HCT116 (cell line): ENCODE measurements at regions not wholly inside any gene's neighbourhood (a gene's known extent, or its start where the extent isn't known, plus 50 kb on each side); places are given as distances from the start of the nearest gene placed in this dataset.

Experiments
- ATAC-seq: fragments of 200-7000 bp; cut with Tn5 transposase; 2 replicates; pipeline ENCODE4 v1.9.1; 2020; ENCODE audit warnings: mild to moderate bottlenecking, moderate library complexity
- BruUV-seq: library from RNA; stranded (reverse); fragments of 400-500 nt; replicated peaks from 2 replicates; lab custom pipeline; 2021; lab: Mats Ljungman, UMichigan
- CTCF ChIA-PET: fragments of 300-600 bp; sonication (Branson Sonifier 250); formaldehyde crosslinking; loops from one replicate; lab custom pipeline; 2021; ENCODE audit warnings: antibody characterized with exemption; lab: Charles Lee
- POLR2A ChIA-PET: fragments of 300-600, 350-600 bp; sonication (Branson Sonifier 250); formaldehyde crosslinking; loops from one replicate; lab custom pipeline; 2021; ENCODE audit warnings: antibody characterized with exemption; lab: Charles Lee
- RAD21 ChIA-PET, 2 experiments: fragments of 300-600 bp; sonication (Branson Sonifier 250); formaldehyde crosslinking; loops; one replicate each; lab custom pipeline; 2023; ENCODE audit warnings: low total read pairs in 2 of 2; ENCODE audit not compliant: uncharacterized antibody in 2 of 2, unreplicated experiment in 2 of 2, low non-redundant PET in 1 of 2; lab: Charles Lee
- DNase-seq: peaks from one replicate; pipeline ENCODE4 v3.0.0-alpha.2; 2010; ENCODE audit warnings: low read depth, low spot score
- H2AFZ ChIP-seq: fragments of 200-600 bp; shearing (Covaris generic), sonication (generic); 2 replicates; pipeline ENCODE4 v1.6.1; 2017; ENCODE audit warnings: low read depth, mixed run types, mixed read lengths, antibody characterized with exemption, low read length; ENCODE audit not compliant: poor library complexity, severe bottlenecking
- H3K27ac ChIP-seq: 2 replicates; pipeline ENCODE4 v1.5.1; 2012; ENCODE audit warnings: low read depth, low read length
- H3K27me3 ChIP-seq: fragments of 200-600 bp; sonication (generic); 2 replicates; pipeline ENCODE4 v1.6.1; 2016; ENCODE audit warnings: mixed run types, low read length, mixed read lengths; ENCODE audit not compliant: insufficient read depth
- H3K36me3 ChIP-seq, 2 experiments: fragments of 200-500 bp in 1 of 2; fragments of 200-600 bp in 1 of 2; sonication (Bioruptor generic) in 1 of 2; sonication (generic) in 1 of 2; 2 replicates each; pipeline versions ENCODE4 v1.5.1 to v1.6.1; 2014 to 2016; ENCODE audit warnings: low read length in 2 of 2, inconsistent platforms in 1 of 2, mixed read lengths in 1 of 2, mixed run types in 1 of 2; ENCODE audit not compliant: insufficient read depth in 2 of 2, control insufficient read depth in 1 of 2
- H3K4me1 ChIP-seq, 2 experiments: fragments of 200-600 bp in 1 of 2; sonication (generic) in 1 of 2; 2 replicates each; pipeline versions ENCODE4 v1.5.1 to v1.6.1; 2012 to 2017; ENCODE audit warnings: low read length in 2 of 2, inconsistent platforms in 1 of 2, mild to moderate bottlenecking in 1 of 2, mixed read lengths in 1 of 2, mixed run types in 1 of 2, moderate library complexity in 1 of 2; ENCODE audit not compliant: insufficient read depth in 2 of 2, control insufficient read depth in 1 of 2
- H3K4me2 ChIP-seq: fragments of 200-600 bp; sonication (generic); 2 replicates; pipeline ENCODE4 v1.6.1; 2017; ENCODE audit warnings: mixed run types, low read length, mixed read lengths
- H3K4me3 ChIP-seq, 2 experiments: fragments of 200-600 bp in 1 of 2; sonication (generic) in 1 of 2; replicated peaks in 1 of 2; 2 replicates each; pipeline ENCODE4 v1.5.1; 2011 to 2016; ENCODE audit warnings: low read length in 2 of 2, control low read depth in 1 of 2, low read depth in 1 of 2, mild to moderate bottlenecking in 1 of 2, mixed read lengths in 1 of 2, mixed run types in 1 of 2
- H3K79me2 ChIP-seq: fragments of 200-600 bp; sonication (generic); 2 replicates; pipeline ENCODE4 v1.6.1; 2017; ENCODE audit warnings: mild to moderate bottlenecking, mixed run types, low read length, moderate library complexity, mixed read lengths; ENCODE audit not compliant: insufficient read depth
- H3K9ac ChIP-seq: fragments of 200-600 bp; sonication (generic); 2 replicates; pipeline ENCODE4 v1.6.1; 2016; ENCODE audit warnings: low read length, mixed read lengths
- H3K9me2 ChIP-seq: fragments of 200-600 bp; sonication (generic), shearing (Covaris generic); 2 replicates; pipeline ENCODE4 v1.6.1; 2017; ENCODE audit warnings: mixed run types, mild to moderate bottlenecking, moderate library complexity; ENCODE audit not compliant: insufficient read depth
- H3K9me3 ChIP-seq, 2 experiments: fragments of 200-500 bp in 1 of 2; fragments of 200-600 bp in 1 of 2; sonication (Bioruptor generic) in 1 of 2; sonication (generic) in 1 of 2; 2 replicates each; pipeline ENCODE4 v1.6.1; 2014 to 2017; ENCODE audit warnings: low read length in 2 of 2, mixed read lengths in 2 of 2, inconsistent platforms in 1 of 2, low read depth in 1 of 2, mild to moderate bottlenecking in 1 of 2, mixed run types in 1 of 2, moderate library complexity in 1 of 2; ENCODE audit not compliant: control insufficient read depth in 1 of 2, insufficient read depth in 1 of 2
- H4K20me1 ChIP-seq: fragments of 200-600 bp; sonication (generic), shearing (Covaris generic); 2 replicates; pipeline ENCODE4 v1.6.1; 2017; ENCODE audit warnings: mixed run types, mild to moderate bottlenecking, moderate library complexity; ENCODE audit not compliant: insufficient read depth
- ATF3 ChIP-seq: IDR thresholded peaks from 2 replicates; pipeline ENCODE4 v1.6.1; 2012
- CBX3 ChIP-seq: IDR thresholded peaks from 2 replicates; pipeline ENCODE4 v1.6.1; 2012; ENCODE audit warnings: low read depth
- CEBPB ChIP-seq: IDR thresholded peaks from 2 replicates; pipeline ENCODE4 v1.6.1; 2012; ENCODE audit warnings: low read depth
- CTCF ChIP-seq, 3 experiments: fragments of 200-600 bp in 1 of 3; sonication (generic) in 1 of 3; IDR thresholded peaks in 2 of 3; conservative IDR thresholded peaks in 1 of 3; 2 replicates each; pipeline ENCODE4 v1.5.1; 2012 to 2017; ENCODE audit warnings: low read depth in 2 of 3, low read length in 2 of 3, antibody characterized with exemption in 1 of 3, borderline replicate concordance in 1 of 3, control low read depth in 1 of 3, mild to moderate bottlenecking in 1 of 3, mixed read lengths in 1 of 3, mixed run types in 1 of 3, moderate library complexity in 1 of 3; ENCODE audit not compliant: insufficient read depth in 1 of 3
- EGR1 ChIP-seq: IDR thresholded peaks from 2 replicates; pipeline ENCODE4 v1.6.1; 2012; ENCODE audit warnings: low read depth
- EZH2 ChIP-seq: fragments of 200-600 bp; sonication (generic); IDR thresholded peaks from 2 replicates; pipeline ENCODE4 v1.6.1; 2017; ENCODE audit warnings: antibody characterized with exemption, mixed run types
- MAX ChIP-seq: IDR thresholded peaks from 2 replicates; pipeline ENCODE4 v1.6.1; 2012
- POLR2A ChIP-seq: IDR thresholded peaks from 2 replicates; pipeline ENCODE4 v1.7.0; 2011; ENCODE audit warnings: borderline replicate concordance; ENCODE audit not compliant: insufficient read depth, insufficient read length; ENCODE audit errors: extremely low read depth
- POLR2AphosphoS5 ChIP-seq: IDR thresholded peaks from 2 replicates; pipeline ENCODE4 v1.6.1; 2011; ENCODE audit warnings: mild to moderate bottlenecking, low read depth, low read length, moderate library complexity
- RAD21 ChIP-seq: IDR thresholded peaks from 2 replicates; pipeline ENCODE4 v1.6.1; 2012; ENCODE audit warnings: low read depth, mild to moderate bottlenecking
- SP1 ChIP-seq: IDR thresholded peaks from 2 replicates; pipeline ENCODE4 v1.6.1; 2012; ENCODE audit warnings: low read depth
- SRF ChIP-seq: IDR thresholded peaks from 2 replicates; pipeline ENCODE4 v1.6.1; 2012; ENCODE audit warnings: low read depth
- TCF7L2 ChIP-seq: IDR thresholded peaks from 2 replicates; pipeline ENCODE4 v1.7.0; 2011; ENCODE audit warnings: borderline replicate concordance, inconsistent platforms; ENCODE audit not compliant: insufficient read depth, insufficient read length; ENCODE audit errors: extremely low read depth
- ZFX ChIP-seq: fragments of 450-650 bp; IDR thresholded peaks from 2 replicates; pipeline ENCODE4 v1.6.1; 2017
- ZNF274 ChIP-seq: fragments of 200-500 bp; sonication (Bioruptor generic); IDR thresholded peaks from 2 replicates; pipeline ENCODE4 v1.6.1; 2014; ENCODE audit warnings: mild to moderate bottlenecking, low read depth, low read length, inconsistent platforms
- intact Hi-C: fragments of 100-400 bp; cut with micrococcal nuclease; formaldehyde crosslinking; loops from 2 replicates; pipeline ENCODE4 v1.10.0; 2022

- BruUV-seq, result no TSS peak
- Histone ChIP-seq H3K36me3 (no peaks in the 10 kb centered on the region), H3K79me2 (no peaks in the 10 kb centered on the region), H3K9me2 (no peaks in the 10 kb centered on the region), H3K27ac (no peak overlapping the region), H3K4me1 (no peaks in the 10 kb centered on the region), H3K9me3 (peaks cover 3 to 22% of the 10 kb centered on the region in 2 experiments; a peak in 2 of 4 replicates), H3K4me3 (no peak overlapping the region), H4K20me1 (no peaks in the 10 kb centered on the region), H2AFZ (no peak overlapping the region), H3K4me2 (no peak overlapping the region), H3K9ac (no peak overlapping the region), H3K27me3 (no peaks in the 10 kb centered on the region)
- TF ChIP-seq POLR2AphosphoS5 (no peak), TCF7L2 (no peak), EZH2 (no peak), POLR2A (no peak)
- ChIA-PET RAD21 (no interaction called here), POLR2A (no interaction called here), CTCF (no interaction called here)
- DNase-seq (no peak), ATAC-seq (no peak)
- intact Hi-C loops, result no loop called here
Observed at GRCh38 chr10:55002420-55002819, 201.4 kb upstream of the PCDH15 start.

- Histone ChIP-seq H3K4me1 (no peaks in the 10 kb centered on the region), H3K27ac (no peak overlapping the region), H3K9ac (no peak overlapping the region), H3K4me2 (no peak overlapping the region), H2AFZ (no peak overlapping the region), H3K36me3 (no peaks in the 10 kb centered on the region), H3K79me2 (no peaks in the 10 kb centered on the region), H4K20me1 (no peaks in the 10 kb centered on the region), H3K9me3 (peaks cover 3 to 16% of the 10 kb centered on the region in 2 experiments; a peak in 2 of 4 replicates), H3K4me3 (no peak overlapping the region), H3K27me3 (no peaks in the 10 kb centered on the region), H3K9me2 (no peaks in the 10 kb centered on the region)
- TF ChIP-seq SRF (no peak), ZNF274 (no peak), EGR1 (no peak), CEBPB (no peak), RAD21 (no peak), CTCF (IDR thresholded peaks at IDR 0.05 in 2 of 3, conservative IDR thresholded peaks at IDR 0.05 in 1 of 3; ENCODE audit: borderline replicate concordance in 1 of 3, insufficient read depth in 1 of 3, low read depth in 2 of 3, low read length in 2 of 3) (no peak), MAX (no peak), ATF3 (no peak), SP1 (no peak), EZH2 (no peak), POLR2A (no peak), ZFX (no peak), TCF7L2 (no peak), CBX3 (no peak)
- CTCF ChIA-PET, result no interaction called here
- DNase-seq (no peak), ATAC-seq (no peak)
- intact Hi-C loops, result no loop called here
- RAD21 ChIA-PET, result no interaction called here
- POLR2A ChIA-PET, result no interaction called here
- no TSS peak for BruUV-seq
Observed at GRCh38 chr10:55001422-55001821, 200.4 kb upstream of the PCDH15 start.
